DMS79 (cell line): ENCODE measurements at regions not wholly inside any gene's neighbourhood (a gene's known extent, or its start where the extent isn't known, plus 50 kb on each side); places are given as distances from the start of the nearest gene placed in this dataset.

Experiments
- DNase-seq: peaks from one replicate; lab custom pipeline; 2025; lab: John Stamatoyannopoulos, UW

DNA sequence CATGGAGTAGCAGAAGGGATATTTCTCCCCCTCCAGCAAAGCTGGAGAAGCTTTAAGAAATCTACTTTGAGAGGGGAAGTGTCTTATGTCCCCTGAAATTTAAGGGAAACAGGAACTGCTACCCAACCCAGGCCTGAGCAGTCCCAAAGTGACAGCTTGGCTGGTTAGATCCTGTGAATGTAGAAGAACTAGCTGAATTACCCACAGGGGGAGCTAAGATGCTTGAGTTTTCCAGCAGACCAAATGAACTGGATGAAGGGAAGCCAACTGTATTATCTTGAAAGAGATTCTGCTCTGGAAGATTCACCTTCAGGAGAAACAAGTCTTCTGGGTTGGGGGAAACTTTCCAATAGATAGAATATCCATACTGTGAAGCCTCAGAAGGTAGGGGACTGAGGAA is 303.3 kb upstream of the MMS22L start:
- no peak for DNase-seq

DNA sequence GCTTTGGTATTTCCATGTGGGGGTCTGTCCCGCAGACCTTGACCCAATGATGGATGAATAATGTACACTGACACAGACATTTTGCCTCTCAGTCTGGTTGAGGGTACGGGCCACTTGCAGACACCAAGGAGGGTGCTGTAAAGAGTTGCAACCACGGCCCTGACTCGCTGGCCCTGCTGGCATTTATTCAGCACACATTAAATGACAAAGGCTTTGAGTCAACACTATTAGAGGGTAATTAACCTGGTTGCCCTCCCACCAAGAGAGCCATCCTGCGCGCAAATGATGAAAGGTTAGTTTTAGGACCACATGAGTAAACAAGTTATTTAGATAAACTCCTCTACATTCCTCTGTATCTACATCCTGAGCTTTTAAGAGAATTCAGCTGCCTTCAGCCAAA is 308.9 kb upstream of the MMS22L start:
- DNase-seq: no peak

DNA sequence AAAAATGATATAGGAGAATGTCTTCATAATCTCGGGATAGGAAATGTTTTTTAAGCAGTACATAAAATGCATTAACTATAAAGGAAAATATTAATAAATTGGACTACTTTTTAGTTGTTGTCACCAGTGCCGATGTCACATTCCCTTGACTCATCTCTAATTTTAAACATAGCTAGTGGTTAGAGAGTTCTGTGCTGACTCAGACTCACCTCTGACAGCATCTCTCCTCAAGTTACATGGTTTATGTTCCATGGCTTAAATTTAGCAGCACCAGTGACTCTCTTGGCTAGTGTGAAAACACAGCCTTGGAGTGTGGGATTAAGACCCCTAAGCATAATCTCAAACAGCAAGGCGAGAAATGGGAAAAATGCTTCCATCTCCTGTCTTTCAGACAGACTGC is 311.8 kb upstream of the MMS22L start:
- no peak for DNase-seq

DNA sequence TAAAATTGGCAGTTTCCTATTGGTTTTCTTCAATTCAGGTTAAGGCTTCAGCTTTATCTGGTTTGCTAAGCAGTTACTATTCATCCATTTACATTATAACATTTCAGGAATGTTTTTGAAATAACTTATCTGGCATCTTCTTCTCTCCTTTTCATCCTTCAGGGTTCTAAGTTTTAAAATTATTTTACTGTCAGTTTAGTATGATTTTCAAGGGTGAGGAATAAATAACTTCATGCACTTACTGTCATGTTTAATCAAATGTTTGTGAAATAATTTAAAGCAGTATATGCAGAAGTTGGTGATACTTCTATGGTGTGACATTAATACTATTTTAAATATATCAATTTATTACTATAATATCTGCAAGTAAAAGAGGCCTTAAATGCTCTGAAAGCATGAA is 338.1 kb upstream of the MMS22L start:
- DNase-seq: no peak

DNA sequence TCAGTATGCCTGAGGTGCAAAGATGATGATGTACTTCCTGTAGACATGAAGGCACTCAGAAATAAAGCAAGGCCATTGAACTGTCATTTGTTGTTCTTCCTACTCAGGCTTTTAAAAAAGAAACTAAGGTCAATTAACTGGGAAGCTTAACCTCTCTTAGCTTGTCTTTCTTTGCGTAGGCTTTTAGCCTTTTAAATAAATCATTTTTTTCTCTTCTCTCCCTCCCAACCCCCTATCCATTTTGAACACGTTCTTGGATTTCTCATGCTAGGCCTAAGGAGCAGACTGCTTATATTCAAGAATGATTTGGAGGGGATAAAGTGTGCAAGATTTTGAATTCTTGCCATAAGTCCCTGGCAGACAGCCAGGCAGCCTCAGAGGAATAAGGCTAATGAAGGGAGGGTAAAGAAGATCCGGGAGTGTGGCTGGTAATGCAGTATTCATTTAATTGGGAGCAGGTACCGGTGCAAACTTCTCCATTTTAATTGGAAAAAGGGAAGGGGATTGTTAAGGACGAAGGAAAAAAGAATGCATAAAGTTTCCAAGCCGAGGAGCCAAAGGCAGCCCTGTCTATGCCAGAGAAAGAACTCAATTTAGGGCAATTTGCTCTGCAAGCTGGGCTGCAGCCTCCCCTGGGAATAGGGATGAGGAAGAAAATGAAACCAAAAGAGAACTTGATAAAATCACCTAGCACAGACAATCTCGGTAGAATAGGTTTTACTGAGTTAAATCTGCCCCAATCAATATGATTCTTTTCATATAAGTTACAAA is 343.8 kb upstream of the MMS22L start:
- DNase-seq: peak; percentile 39

DNA sequence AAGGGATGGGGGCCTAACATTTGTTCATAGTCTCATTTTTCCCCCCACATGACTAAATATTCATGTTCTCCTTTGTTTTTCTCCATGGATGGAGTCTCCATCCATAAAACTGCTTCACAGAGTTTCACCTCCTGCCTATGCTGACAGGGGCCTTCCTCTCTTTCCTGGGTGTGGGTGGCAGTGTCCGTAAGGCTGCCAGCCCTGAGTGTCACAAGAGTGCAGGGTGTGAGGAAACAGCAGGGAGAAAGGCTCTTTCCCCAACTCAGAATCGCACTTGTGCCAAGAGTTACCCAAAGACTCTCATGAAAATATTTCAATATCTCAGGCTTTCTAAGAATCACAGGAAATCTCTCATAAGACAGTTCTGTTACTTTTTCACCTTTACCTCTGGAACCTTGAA is 346.2 kb upstream of the MMS22L start:
- no peak for DNase-seq

DNA sequence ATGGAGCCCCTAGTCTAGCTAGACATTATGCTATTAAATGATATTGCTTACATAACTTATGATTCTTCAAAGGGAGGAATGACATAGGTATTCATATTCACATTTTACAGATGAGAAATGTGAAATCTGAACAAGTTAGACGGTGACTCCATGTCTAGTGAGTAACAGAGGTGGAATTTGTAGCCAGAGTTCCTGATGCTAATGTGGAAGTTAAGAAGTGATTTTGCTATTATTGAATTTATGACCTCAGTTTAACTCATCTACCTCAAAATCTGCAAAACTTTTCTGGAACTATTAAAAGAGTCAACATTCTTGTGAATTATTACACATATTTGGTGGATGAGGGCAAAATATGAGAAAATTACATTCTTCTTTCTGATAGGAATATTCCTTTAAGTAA is 347.6 kb upstream of the MMS22L start:
- DNase-seq: no peak

DNA sequence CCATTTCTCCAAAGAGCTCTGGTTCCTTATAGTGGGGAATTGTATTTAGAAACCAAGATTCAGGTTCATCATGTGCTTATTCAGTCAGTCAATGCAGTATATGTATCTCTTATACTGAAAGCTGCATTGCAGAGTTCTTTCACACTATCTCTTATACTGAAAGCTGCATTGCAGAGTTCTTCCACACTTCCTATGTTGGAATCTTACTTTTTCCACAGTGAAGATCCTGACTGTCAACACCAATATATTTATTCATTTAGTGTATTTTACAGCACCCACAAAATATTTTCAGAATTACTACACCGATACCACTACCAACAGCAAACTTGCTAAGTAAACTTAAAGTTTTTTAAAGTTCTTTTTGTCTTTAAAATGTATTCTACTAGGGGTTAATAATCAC is 349.3 kb upstream of the MMS22L start:
- no peak for DNase-seq

DNA sequence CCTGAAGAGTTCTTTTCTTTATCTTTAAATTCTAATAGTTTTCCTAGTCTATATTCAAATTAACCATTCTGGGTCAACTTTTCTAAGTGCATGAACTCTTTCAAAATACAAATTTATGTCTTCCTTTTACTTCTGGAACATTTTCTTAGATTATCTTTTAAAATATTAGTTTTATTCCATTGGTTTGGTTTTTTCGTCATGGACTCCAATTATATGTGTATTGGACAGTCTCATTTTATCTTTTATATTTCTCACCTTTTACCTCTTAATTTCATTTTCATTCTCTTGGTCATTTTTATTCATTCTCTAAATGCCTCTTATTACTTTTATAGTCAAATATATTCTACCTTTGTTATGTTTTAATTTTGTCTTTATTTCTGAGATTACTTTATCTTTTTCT is 356.7 kb upstream of the MMS22L start:
- no peak for DNase-seq

DNA sequence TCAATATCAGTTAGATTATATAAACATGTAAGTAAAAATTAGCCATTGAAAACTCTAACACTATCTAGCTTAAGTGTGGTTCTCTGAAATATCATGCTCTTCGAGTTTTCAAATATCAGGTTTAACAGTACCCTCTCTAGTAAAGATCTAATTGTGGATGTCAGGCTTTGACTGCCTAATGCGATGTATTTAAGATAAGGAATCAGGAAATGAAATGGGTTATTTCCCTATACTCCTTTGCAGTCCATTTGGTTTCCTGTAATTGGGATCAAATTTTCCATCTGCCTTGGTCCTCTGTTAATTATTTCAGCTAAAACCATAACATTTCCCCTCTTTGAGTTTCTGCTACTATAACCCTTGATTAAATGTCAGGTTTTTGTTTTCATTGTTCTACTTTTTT is 361.3 kb upstream of the MMS22L start:
- no peak for DNase-seq

DNA sequence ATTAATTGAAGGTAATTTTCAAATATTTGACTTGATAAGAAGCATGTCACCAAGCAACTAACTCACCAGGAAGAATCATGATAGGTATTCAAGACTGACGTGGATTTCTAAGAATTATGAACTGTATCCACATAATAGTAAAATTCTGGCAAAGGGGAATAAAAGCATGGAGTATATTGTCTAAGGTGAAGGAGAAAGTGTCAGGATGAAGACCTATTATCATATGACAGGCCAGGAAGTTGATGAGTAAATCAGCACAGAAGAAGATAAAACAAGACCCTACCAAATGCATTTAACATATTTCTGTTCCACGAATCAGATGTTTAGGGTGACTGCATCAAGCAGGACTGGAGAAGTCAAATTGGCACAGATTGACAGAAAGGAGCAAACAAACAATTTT is 362.7 kb upstream of the MMS22L start:
- no peak for DNase-seq

DNA sequence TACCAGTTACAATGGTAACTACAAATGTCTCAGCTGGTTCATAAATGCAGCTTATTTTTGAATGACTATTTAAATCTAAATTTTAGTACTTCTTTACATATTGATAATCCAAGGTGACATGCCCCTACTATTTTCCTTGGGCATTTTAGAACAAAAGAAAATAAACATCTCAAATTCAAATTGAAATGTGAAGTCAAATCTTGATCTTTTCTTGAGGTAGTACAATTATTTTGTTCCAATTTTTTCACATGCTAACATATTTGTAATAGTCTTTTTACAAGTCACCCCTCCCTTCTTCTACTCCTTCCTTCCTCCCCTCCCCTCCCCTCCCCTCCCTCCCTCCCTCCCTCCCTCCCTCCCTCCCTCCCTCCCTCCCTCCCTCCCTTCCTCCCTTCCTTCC is 370.1 kb upstream of the MMS22L start:
- no peak for DNase-seq

DNA sequence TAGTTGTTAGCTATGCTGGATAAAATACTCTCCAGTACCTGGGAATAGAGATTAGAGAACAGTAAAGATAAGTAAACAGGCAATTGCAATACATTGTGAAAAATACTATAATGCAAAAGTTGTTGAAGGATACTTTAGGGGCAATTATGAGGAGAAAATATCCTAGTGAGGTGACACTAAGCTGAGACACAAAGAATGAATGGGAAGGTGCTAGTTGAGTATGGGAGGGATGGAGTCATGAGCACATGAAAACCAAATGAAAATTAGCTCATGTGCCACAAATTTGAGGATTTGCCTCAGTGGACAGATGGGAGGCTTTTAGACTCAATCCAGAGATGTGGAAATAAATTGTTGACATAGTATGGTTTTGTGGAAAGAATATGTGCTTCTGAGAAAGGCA is 370.5 kb upstream of the MMS22L start:
- no peak for DNase-seq

DNA sequence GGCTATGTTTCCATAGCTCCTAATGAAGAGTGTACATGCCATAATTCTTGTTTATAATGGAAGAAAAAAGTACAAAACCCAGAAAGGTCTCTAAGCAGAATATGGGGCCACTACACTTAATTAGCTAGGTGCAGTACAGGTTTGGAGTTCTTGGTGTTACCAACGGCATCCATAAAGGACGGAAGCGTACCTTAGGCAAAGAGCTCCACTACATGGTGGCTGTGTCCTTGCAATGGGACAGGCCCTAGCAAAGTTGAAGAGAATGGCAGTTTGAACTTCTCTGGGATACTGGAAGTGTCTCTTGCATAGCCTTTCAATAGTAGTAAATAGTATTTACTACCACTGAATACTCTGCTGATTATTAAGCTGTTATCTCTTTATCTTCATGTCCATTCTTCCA is 371.7 kb upstream of the MMS22L start:
- DNase-seq: no peak

DNA sequence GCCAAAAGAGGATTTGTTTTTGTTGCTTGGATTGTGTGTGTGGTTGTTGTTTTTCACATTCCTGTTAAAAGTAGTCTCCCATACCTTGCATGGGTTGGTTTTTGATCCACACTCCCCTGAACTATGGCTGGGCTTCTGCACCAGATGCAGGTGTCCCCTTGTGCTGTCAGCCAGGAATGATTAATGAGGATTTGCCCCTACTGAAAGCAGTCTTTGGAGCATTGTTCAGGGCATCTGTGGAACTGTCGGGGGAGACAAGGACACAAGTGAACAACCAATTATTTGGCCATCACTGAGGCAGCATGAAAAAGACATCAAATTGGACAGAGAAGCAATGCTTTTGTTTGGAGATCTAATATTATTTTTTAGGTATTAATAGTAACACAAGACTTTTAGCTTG is 373.2 kb upstream of the MMS22L start:
- no peak for DNase-seq

DNA sequence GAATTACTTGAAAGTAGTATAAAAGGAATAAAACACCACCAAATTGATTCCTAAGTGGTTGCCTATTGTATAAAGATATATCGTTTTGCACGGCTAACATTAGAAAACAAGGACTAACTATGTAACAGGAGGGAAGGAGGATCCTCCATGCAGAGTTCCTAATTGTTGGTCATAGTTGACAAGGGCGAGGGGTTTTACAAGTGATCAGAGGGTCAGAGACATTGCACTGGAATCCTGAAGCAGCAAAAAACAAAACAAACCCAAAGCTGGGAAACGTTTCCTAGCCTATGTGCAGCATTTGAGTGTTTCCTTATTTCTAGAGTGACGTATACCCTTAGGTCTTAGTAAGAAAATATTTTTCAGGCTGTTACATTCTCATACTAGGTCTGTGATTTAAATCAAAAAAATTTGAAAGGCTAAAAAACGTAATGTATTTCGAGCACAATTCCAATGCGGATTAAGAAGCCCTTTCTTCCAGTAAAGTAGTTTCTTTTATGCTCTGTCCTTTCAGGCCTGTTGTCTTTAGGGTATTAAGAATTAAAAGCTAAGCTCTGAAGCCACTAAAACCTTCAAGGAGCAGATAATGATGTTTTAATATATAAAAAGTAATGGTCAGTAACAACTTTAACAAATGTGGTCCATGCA is 373.8 kb upstream of the MMS22L start:
- DNase-seq: no peak

DNA sequence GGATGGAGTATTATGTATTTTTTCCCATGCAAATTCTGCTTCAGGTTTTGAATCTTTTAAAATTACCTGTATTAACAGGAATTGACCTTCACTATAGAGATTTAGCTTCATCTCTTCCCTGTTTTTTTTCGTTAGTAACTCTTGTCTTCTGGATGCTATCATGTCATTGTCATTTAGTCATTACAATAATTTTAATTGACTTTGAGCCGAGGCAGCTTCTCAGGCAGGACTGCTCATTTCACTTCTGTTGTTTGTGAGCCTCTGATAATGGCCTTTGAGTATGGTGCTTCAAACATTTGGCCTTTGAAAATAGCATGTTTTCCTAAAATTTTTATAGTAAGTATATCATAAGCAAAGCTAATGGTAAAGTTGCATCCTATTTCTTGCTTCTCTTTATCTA is 375.1 kb upstream of the MMS22L start:
- DNase-seq: no peak

DNA sequence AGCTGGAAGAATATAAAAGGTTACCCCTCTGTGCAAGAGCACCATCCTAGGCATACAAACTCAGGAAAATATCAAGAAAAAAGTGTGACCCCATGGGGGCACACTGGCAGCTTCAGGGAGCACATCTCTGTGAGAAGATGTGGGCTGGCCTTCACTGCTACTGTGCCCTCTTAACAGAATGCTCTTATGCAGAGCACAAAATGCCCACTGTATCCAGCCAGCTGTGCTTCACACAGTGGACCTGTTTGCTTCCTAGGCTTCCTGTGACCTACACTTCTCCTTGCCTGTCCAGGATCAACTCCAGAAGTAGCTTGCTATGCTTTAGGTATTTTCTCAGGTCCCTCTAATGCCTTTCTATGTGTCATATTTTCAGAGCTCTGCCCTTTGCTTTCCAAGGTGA is 380.2 kb upstream of the MMS22L start:
- no peak for DNase-seq

DNA sequence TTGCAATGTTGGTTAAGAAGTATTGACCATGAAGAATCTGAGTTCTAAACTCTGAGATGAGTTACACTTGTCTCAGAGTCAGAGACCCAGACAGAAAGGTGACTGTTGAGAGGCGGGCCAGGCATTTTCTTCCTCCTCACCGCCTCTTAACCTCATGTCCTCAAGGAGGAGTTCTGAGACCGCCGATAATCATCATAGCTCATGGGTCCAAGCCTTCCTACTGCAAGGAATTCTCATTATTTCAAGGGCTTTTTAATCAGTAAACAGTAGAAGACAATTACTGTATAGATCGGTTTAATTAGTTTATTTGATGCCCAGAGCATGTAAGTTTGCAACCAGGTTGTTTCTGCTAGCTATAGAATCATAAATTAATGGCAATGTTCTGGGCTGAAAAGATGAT is 382.4 kb upstream of the MMS22L start:
- DNase-seq: no peak

DNA sequence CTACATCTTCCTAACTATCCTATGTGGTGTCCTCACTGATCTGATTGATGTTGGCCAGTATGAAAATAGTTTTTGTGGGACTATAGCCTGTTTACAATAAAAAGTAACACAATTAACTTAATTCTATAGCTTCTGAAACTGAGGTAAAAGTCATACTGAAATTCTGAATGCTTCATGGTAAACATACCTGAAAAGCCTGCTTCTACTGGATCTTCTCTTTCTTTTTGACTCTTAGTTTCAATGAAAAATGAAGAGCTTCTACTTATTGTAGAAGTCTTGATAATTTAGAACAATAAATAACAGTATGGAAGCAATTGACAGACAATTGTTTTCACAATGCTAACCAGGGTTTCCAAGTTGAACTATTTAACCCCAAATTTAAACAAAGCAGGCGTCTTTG is 383.9 kb upstream of the MMS22L start:
- no peak for DNase-seq

DNA sequence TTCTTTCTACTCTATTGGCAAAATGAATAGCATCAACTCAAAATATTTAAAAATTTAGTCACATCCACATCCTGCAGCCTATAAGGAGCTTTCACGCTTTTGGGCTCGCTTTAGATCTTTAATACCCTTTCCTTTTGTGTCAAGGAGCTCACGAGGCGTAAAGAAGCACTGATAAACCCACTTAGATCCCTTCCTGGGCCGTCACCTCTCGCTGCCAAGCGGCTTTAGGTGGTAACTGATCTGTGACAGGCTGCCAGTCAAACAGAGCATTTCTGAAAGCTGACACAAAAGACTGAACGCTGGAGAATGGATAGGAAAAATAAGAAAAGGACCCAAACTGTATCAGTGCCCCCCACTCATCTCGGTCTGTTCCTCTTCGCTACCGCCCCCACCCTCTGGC is 385.7 kb upstream of the MMS22L start:
- no peak for DNase-seq

DNA sequence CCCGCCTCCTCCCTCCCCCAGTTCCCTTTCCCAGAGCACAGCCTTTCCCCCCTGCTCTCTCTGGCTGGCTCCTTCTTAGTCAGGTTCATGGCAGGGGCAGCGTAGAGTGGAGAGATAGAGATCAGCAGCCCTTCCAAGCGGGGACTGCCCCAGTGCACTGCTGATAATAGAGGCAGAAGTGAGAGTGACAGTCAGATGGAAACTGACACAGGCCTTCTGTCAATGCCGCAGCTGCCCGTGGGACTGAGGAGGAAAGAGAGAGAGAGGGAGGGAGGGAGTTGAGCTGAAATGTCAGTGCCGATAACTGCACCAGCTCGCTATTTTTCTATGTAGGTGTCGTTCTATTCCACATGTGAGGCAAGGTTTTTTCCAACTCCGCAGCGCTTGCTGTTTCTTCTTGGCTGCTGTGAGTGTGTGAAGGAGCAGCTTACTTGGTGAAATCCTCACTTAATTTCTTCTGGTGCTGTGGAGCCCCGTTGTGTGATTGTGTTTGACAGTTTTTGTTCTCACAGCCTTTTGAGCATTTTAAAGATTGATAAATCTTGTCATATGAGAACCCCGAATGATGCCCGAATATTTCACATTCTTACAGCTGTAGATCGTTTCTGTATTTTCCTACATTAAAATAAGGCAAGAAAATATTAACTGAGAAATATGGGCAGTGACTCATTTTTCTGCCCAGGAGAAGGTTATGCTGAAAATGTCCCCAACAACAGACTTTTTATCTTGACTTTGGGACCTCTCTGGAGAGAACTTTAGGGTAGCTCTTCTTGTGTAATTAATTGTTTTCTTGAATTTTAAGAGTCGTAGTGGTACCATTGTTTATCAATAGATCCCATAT is 386.4 kb upstream of the MMS22L start:
- DNase-seq: no peak

DNA sequence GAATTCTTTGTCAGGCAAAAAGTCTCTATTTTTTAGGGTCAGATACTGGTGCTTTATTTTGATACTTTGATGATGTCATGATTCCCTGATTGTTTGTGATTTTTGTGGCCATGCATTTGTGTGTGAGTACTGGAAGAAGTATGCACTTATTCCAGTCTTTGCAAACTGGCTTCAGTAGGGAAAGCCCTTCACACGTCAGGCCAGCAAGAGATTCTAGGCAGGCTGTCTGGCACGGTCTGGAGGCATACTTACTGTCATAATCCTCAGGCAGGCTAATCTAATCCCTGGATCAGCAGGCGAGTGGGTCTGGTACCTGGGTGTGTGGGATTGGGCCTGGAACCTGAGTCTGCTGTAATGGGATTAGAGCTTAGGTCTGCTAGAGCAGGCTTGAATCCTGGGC is 391.8 kb upstream of the MMS22L start:
- DNase-seq: no peak
